Suprapubic skin (tissue), 3 donors: ENCODE measurements at regions not wholly inside any gene's neighbourhood (a gene's known extent, or its start where the extent isn't known, plus 50 kb on each side); places are given as distances from the start of the nearest gene placed in this dataset.

Source experiments
- CTCF ChIP-seq, 2 donors: fragments of 200-600 bp in 1 of 2; fragments of 450-650 bp in 1 of 2; sonication (generic) in 1 of 2; IDR thresholded peaks; one replicate each; pipeline ENCODE4 v1.5.1; 2016 to 2019; ENCODE audit warnings: antibody characterized with exemption in 2 of 2, mild to moderate bottlenecking in 1 of 2, moderate library complexity in 1 of 2
- POLR2AphosphoS5 ChIP-seq, 3 donors: sonication (generic); formaldehyde crosslinking; IDR thresholded peaks; one replicate each; pipeline ENCODE4 v1.6.1; 2017; ENCODE audit warnings: antibody characterized with exemption in 3 of 3

- no peak for TF ChIP-seq CTCF (IDR thresholded peaks at IDR 0.05)
- TF ChIP-seq POLR2AphosphoS5 (IDR thresholded peaks at IDR 0.05) = no peak
Measured at GRCh38 chr7:34463830-34464229, 194.2 kb upstream of the NPSR1 start.
